GM23338 (cell line): ENCODE measurements at regions not wholly inside any gene's neighbourhood (a gene's known extent, or its start where the extent isn't known, plus 50 kb on each side); places are given as distances from the start of the nearest gene placed in this dataset.

Source experiments
- CREB1 ChIP-seq: fragments of 250-450 bp; sonication (Bioruptor Pico); IDR thresholded peaks from 2 replicates; pipeline ENCODE4 v1.5.0; 2020; ENCODE audit warnings: low read depth, mild to moderate bottlenecking, moderate library complexity
- CTCF ChIP-seq, 2 experiments: fragments of 200-600 bp in 1 of 2; sonication (generic) in 1 of 2; conservative IDR thresholded peaks; 2 replicates each; pipeline versions ENCODE4 v1.5.1 to v1.6.1; 2016 to 2017; ENCODE audit warnings: antibody characterized with exemption in 2 of 2, low read depth in 2 of 2, mild to moderate bottlenecking in 2 of 2, moderate library complexity in 1 of 2
- ETS1 ChIP-seq: IDR thresholded peaks from 2 replicates; pipeline ENCODE4 v1.6.1; 2016; ENCODE audit warnings: antibody characterized with exemption
- EZH2 ChIP-seq: fragments of 200-600 bp; sonication (generic); IDR thresholded peaks from one replicate; pipeline ENCODE4 v1.8.0; 2017; ENCODE audit warnings: antibody characterized with exemption, mild to moderate bottlenecking, low read depth; ENCODE audit not compliant: unreplicated experiment
- EZH2phosphoT487 ChIP-seq: fragments of 200-600 bp; sonication (generic); IDR thresholded peaks from one replicate; pipeline ENCODE4 v1.8.1; 2018; ENCODE audit warnings: antibody characterized with exemption; ENCODE audit not compliant: unreplicated experiment
- NANOG ChIP-seq: IDR thresholded peaks from 2 replicates; pipeline ENCODE4 v1.6.1; 2016; ENCODE audit warnings: antibody characterized with exemption, borderline replicate concordance
- POLR2AphosphoS5 ChIP-seq: IDR thresholded peaks from 2 replicates; pipeline ENCODE4 v1.6.1; 2016; ENCODE audit warnings: antibody characterized with exemption, low read depth
- STAT1 ChIP-seq: IDR thresholded peaks from one replicate; pipeline ENCODE4 v1.6.1; 2016; ENCODE audit warnings: antibody characterized with exemption; ENCODE audit not compliant: unreplicated experiment
- ZNF331 ChIP-seq: fragments of 250-450 bp; sonication (Bioruptor Pico); IDR thresholded peaks from 2 replicates; pipeline ENCODE4 v1.5.0; 2020; ENCODE audit warnings: low read depth, mild to moderate bottlenecking, moderate library complexity

DNA sequence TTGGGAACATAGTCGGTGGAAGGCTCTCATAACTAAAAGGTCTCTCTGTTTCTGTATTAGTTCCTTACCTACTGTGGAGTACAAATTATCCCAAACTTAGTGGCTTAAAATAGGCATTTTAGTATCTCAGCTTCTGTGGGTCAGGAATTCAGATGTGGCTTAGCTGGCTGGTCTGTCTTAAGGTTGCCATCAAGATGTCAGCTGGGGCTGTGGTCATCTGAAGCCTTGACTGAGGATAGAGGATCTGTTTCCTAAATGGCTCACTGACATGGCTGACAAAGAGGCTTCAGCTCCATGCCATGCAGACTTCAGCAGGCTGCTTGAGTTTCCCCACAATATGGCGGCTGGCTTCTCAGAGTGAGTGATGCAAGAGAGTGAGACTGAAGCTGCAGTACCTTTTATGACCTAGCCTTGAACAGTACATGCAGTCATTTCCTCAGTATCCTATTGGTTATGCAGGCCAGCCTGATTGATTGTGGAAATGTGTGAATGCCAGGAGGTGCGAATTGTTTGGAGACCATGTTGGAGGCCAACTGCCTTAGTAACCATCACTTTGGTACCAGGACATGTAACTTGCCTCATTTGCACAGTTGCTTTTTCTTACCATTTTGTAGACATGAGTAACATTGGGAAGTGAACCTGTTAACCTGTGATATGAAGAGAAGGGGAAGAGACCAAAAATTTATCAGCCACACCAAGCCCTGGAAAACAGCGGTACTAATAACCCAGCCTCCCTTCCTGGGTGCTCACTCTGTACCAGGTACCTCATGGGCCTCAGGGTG is 152.8 kb upstream of the IER5L start:
- TF ChIP-seq ETS1 (no peak), CTCF (conservative IDR thresholded peaks at IDR 0.05; ENCODE audit: low read depth in 2 of 2) (no peak), POLR2AphosphoS5 (no peak), EZH2 (no peak), STAT1 (no peak), EZH2phosphoT487 (no peak), CREB1 (CRISPR knock-in tag) (peak; percentile 23; the same call in 1 of the 2 replicates), ZNF331 (CRISPR knock-in tag) (no peak), NANOG (no peak)
